Lower leg skin (tissue), 4 donors: ENCODE measurements at regions not wholly inside any gene's neighbourhood (a gene's known extent, or its start where the extent isn't known, plus 50 kb on each side); places are given as distances from the start of the nearest gene placed in this dataset.

Source experiments
- DNase-seq, 2 donors: peaks; one replicate each; pipeline ENCODE4 v3.0.0-alpha.2; 2019; ENCODE audit warnings: low spot score in 2 of 2
- H3K4me3 ChIP-seq: fragments of 200-600 bp; sonication (generic); 2 replicates; pipeline ENCODE4 v1.5.1; 2017; ENCODE audit warnings: mild to moderate bottlenecking, low read depth; ENCODE audit not compliant: poor library complexity, severe bottlenecking
- CTCF ChIP-seq, 3 donors: fragments of 450-650 bp; IDR thresholded peaks; one replicate each; pipeline ENCODE4 v1.5.1; 2016; ENCODE audit warnings: antibody characterized with exemption in 3 of 3, mild to moderate bottlenecking in 3 of 3, moderate library complexity in 2 of 3
- POLR2A ChIP-seq, 2 donors: fragments of 450-650 bp; IDR thresholded peaks; one replicate each; pipeline ENCODE4 v1.6.1; 2016 to 2017; ENCODE audit warnings: antibody characterized with exemption in 2 of 2, mild to moderate bottlenecking in 1 of 2, moderate library complexity in 1 of 2
- WGBS, 2 donors: methylation state at CpG; one replicate each; pipeline ENCODE4 v1.1.5; 2018; 5-methylcytosine and 5-hydroxymethylcytosine counted together
- intact Hi-C: fragments of 100-400 bp; cut with DNase I; formaldehyde crosslinking; loops from one replicate; pipeline ENCODE4 v1.15.0; 2023; ENCODE audit warnings: low total_unique reads

GRCh38 chr12:105748806-105749600 lies 389.8 kb downstream of the NUAK1 start:
- 45 to 48% methylated on average over 9 of the region's 9 CpGs for WGBS, 2 donors
- intact Hi-C loops, result no loop called here
- no peak for TF ChIP-seq CTCF (IDR thresholded peaks at IDR 0.05)
- TF ChIP-seq POLR2A (IDR thresholded peaks at IDR 0.05), result no peak
- no peak for DNase-seq
- H3K4me3 ChIP-seq, result no peak overlapping the region

GRCh38 chr12:105750096-105750495 lies 388.7 kb downstream of the NUAK1 start:
- no peak for TF ChIP-seq POLR2A (IDR thresholded peaks at IDR 0.05)
- TF ChIP-seq CTCF (IDR thresholded peaks at IDR 0.05), result no peak
- no peak overlapping the region for H3K4me3 ChIP-seq
- DNase-seq, result no peak
- 97 to 100% methylated on average over 2 of the region's 2 CpGs for WGBS, 2 donors
- intact Hi-C loops, result no loop called here

DNA sequence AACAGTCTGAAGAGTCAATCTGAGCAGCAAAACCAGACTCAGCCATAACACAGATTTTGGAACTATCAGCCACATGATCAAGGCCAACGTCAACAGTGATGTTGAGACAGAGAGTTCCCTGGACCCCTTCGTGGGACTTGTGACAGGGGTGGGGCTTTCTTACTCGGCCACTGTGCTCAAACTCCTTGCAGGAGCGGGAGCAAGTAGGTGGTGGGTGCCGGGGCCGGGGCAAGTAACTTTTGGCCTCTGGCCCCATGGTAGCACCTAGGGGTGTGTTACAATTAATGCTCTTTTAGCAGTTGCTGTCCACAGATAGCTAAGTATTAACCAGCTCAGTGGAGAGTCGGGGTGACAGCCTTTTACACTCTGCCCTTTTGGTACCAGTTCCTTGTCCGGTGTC lies 384.4 kb downstream of the NUAK1 start:
- 93 to 97% methylated on average over 8 of the region's 8 CpGs for WGBS, 2 donors
- intact Hi-C loops, result no loop called here

DNA sequence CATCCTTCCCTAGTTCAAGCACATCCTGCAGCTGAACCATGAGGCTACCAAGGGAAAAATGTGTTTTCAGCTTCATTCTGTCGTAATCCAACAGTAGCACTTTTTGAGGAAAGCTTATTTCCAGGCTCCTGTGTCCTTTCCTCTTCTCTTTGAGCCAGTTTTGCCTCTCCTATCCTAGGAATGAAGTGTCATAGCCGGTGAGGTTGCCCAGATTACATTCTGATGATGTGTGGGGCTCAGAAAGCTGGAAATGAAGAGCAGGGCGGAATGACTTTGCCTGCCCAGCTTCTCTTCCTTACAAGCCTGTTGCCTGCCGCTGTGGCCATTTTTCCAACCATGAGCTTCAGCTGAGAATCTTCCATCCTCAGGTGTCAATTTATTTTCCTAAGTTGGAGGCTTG lies 381.8 kb downstream of the NUAK1 start:
- H3K4me3 ChIP-seq, result no peak overlapping the region
- DNase-seq, result no peak
- intact Hi-C loops, result no loop called here
- WGBS, 2 donors, result 66 to 82% methylated on average over 4 of the region's 4 CpGs
- TF ChIP-seq POLR2A (IDR thresholded peaks at IDR 0.05) (no peak), CTCF (IDR thresholded peaks at IDR 0.05) (no peak)

More for the DNA sequence above, 384.4 kb downstream of the NUAK1 start:
- DNase-seq, result no peak
- no peak overlapping the region for H3K4me3 ChIP-seq
- TF ChIP-seq CTCF (IDR thresholded peaks at IDR 0.05) (no peak), POLR2A (IDR thresholded peaks at IDR 0.05) (no peak)

DNA sequence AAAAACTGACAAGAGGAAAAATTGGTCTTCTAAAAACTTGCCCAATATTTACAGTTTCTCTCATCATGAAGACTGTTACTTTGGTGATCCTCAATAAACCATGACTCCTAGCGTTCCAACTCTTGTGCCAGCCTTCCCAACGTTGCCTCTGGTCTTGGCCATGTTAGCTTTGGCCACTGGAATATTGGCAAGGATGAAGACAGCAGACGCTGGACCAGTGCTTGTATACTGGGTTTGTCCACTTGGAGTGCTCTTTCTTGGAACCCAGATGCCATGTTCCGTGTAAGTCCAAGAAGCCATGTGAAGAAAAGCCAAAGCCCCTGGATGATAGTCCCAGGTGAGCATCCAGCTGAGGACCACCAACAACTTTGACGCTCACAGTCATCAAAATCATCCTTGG lies 379.6 kb downstream of the NUAK1 start:
- no peak overlapping the region for H3K4me3 ChIP-seq
- DNase-seq, result no peak
- intact Hi-C loops, result no loop called here
- WGBS, 2 donors, result 72 to 75% methylated on average over 5 of the region's 5 CpGs
- TF ChIP-seq CTCF (IDR thresholded peaks at IDR 0.05) (no peak), POLR2A (IDR thresholded peaks at IDR 0.05) (no peak)

- DNase-seq, result no peak
- no peak overlapping the region for H3K4me3 ChIP-seq
- 42 to 66% methylated on average over 1 of the region's 1 CpG for WGBS, 2 donors
- intact Hi-C loops, result no loop called here
- TF ChIP-seq POLR2A (IDR thresholded peaks at IDR 0.05) (no peak), CTCF (IDR thresholded peaks at IDR 0.05) (no peak)
These were observed 377.7 kb downstream of the NUAK1 start for GRCh38 chr12:105761075-105761474.
